HG03196 (cell line): ENCODE measurements at regions not wholly inside any gene's neighbourhood (a gene's known extent, or its start where the extent isn't known, plus 50 kb on each side); places are given as distances from the start of the nearest gene placed in this dataset.
A peak's percentile ranks its signal among the peaks of the same experiment; 100 is the strongest.

Source experiments
- ATAC-seq: cut with Tn5 transposase; IDR thresholded peaks from one replicate; pipeline ENCODE4 v1.9.1; 2021; ENCODE audit not compliant: unreplicated experiment

DNA sequence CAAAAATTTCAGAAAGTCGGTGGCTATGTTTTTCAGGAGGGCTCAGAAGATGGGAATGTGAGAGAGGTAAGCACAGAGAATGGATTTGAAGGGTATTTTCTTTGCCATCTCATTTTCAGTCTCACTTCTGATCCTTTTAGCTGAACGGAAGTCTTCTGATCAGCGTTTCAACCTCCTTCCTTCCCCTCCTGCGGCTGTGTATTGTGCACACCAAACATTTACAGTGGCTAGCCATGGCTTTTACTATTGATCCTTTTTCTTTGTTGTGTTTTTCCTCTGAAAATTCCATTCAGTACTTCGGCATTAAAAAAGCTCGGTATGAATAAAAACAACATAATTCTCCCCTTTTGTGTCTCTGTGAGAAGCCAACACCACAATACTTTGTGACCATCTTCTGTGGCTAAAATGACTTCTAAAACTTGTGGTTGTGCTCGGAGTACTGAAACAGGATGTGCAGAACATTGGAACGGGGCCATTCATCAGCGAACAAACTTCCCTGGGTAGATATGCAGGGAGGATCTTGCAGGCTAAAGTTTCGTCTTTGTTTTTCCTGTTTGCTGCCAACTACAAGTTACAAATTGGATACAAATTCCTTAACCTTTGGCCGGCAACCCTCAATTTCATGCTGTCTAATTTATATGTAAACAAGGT lies 260.8 kb upstream of the FAM98A start:
- ATAC-seq, result no peak

DNA sequence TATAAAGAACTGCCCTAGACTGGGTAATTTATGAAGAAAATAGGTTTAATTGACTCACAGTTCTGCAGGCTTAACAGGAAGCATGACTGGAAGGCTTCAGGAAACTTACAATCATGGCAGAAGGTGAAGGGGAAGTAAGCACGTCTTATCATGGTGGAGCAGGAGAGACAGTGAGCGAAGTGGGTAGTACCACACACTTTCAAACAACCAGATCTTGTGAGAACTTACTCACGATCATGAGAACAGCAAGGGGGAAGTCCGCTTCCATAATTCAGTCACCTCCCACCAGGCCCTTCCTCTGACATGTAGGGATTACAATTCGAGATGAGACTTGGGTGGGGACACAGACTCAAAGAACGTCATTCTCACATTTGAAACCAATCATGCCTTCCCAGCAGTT lies 260.1 kb upstream of the FAM98A start:
- ATAC-seq, result no peak

DNA sequence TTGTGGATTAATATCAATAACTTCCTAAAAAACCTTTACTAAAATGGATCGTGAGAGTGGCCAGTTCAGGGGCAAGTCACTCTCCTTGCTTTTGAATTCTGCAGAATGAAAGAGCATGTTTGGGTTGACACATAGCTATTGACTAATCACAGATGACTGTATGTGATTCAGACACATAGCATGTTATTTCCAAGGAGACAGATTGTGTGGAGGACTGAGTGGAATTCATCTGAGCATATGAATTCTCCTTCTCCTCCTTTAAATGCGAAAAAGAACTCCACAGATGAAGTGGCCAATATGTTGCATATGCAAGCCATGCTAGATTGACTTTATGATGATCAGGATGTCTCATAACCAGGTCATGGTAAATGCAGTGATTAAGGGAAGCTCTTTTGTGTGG lies 249.4 kb upstream of the FAM98A start:
- no peak for ATAC-seq

DNA sequence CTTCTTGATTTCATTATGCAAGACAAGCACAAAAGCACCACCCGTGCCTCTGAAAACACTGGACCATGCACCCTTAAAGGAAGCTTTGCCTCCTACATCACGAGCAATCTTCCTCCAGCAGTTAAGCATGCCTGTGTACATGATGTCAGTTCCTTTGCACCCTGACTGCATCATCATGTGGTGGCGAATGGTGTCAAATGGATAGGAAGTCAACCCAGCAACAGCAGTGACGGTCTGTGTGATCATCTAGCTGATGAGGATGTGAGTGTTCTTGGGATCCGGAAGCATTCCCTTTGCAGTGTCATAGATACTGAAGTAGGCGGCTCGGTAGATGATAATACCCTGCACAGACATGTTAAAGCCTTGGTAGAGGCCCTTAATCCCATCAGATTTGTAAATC lies 240.7 kb upstream of the FAM98A start:
- no peak for ATAC-seq

DNA sequence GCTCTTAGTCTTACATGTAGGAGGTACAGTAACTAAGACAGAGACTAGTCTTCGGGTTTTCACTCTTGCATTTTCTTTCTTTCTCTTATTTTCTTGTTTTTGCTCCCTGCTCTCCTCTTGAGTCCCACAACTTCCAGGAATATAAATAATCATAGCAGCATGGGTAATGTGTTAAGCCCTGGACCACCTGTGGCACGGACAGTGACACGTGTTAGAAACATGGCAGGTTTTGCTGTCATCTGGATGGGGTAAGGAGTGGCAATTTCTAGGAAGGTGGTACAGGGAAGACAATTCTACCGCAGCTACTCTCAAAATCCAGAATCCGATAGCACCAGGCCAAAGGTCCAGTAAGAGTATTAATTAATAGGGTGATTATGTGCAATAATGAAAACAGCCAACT lies 237.5 kb upstream of the FAM98A start:
- no peak for ATAC-seq

DNA sequence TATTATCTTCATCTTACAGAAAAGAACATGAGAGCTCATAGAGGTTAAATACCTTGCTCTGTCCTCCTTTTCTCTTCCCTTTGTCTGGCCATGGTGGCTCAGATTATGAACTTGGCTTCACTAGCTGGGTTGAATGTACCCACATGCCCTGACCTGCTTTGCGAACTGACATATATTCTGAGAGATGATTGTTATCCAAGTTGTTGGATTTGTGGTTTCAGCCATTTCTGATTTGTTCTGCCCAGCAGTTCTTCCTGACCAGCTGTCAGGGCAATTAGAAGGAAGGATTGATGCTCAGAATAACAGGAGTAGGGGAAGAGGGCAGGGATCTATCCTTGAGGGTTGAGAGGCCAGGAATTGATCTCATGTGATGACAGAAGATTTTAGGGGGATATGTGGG lies 236.8 kb upstream of the FAM98A start:
- no peak for ATAC-seq

DNA sequence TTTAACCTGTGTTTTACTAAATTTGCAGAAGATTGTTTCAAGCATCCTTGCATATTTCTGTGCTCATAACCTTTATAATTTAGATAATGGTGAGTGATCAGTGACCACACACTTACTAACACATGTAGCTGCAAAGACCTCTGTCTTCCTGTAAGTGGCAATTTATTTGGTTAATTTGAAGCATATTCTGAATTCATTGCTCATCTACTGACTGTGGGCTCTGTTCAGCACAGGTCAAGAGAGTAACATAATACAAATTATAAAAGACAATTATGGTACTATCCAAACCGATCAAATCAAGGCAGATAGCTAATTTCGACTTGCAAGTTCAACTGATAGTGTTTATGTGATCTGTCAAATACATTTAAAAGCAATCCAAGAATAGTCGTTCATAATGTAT lies 223.9 kb upstream of the FAM98A start:
- ATAC-seq, result no peak

DNA sequence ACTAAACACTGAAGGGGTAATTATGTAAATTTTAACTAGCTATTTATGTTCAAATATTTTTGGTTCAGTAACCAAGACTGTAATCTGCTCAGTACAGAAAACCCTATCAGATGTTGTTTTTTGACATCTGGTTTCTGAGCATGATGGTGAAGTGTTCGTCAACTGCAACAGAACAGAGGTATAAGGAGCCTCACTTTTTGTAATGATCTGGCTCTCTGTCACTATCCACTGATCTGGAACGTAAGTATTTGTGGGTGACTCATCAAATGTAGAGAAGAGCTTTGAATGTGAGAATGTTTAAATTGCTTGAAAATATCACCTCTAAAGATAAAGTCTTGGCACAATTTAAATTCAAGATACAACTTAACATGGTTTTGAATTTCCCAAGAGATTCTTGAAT lies 213.6 kb upstream of the FAM98A start:
- no peak for ATAC-seq

DNA sequence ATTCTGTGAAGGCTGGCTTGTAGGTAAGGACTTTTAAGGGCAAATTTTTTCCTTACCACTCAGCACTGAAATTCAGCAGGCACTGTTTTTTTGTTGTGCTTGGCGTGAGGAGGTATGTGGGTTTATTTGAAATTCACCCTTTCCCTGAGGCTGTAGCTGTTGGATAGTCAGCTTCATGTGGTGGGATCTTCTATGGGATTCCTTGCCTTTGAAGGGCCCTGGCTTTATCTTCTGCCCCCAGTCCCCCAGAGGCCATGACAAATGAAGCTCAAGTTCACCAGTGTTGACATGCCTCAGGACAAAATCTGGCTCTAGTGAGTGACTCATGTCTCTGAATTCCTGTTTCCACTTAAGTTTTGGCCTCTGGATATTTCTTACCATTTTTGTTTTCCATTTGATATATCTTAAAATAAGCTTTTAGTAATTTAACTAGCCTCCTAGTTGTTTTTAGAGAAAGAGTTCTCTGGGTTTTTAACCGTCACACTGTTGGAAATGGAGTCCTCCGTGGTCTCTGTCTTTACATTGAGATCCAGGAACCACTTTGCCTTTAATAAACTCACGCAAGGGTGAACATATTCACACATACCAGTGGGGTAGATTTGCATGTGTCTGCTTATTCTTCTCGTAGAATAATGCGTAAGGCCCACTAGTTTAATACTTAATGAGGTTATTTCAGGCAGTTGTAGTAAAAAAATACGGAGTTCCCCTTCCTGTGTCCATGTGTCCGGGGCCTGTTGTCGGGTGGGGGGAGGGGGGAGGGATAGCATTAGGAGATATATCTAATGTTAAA lies 211.1 kb upstream of the FAM98A start:
- no peak for ATAC-seq

DNA sequence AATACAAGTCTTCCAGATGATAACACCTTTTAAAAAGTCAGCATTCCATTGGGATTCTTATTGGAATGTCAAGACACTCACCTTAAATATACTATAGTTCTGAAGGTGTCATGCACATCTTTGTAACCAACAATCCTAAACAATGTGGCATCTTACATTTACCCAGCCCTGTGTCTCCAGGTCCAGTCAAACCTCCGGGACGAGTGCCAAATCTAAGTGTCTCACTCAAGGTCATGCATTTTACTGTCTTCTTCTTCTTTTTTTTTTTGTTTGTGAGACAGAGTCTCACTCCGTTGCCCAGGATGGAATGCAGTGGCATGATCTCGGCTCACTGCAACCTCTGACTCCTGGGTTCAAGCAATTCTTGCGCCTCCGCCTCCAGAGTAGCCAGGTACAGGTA lies 206.9 kb upstream of the FAM98A start:
- ATAC-seq, result no peak

DNA sequence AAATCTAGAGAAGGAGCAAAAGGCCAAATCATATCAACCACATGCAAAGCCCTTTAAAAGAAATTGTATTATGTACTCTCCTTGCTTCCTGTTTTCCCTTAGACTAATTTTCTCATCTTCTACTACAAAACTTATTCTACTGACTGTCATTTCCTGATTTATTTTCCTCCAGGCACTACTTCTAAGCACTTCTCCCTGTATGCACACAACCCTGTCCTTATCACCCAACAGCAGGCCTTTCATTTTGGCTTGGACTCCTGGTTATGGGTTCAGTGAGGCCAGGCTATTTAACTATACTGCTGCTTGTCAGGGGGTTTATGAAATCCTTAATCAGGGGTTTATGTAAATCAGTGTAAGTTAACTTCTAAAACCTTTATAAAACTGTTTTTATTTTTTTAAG lies 205.1 kb upstream of the FAM98A start:
- no peak for ATAC-seq

DNA sequence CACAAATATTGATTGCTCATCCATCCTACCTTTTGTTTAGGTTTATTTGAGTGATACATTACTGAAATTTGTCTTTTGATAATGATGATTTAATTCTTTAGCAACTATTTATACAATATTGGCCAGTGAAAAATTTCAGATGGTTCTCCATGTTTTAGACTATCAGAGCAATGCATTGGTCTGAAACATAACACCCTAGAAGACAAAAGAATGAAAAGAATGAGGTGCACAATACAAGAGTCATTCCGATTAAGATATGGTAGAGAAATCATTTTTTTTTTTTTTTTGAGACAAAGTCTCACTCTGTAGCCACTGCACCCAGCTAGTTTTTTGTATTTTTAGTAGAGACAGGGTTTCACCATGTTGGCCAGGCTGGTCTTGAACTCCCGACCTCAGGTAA lies 197.4 kb upstream of the FAM98A start:
- no peak for ATAC-seq

DNA sequence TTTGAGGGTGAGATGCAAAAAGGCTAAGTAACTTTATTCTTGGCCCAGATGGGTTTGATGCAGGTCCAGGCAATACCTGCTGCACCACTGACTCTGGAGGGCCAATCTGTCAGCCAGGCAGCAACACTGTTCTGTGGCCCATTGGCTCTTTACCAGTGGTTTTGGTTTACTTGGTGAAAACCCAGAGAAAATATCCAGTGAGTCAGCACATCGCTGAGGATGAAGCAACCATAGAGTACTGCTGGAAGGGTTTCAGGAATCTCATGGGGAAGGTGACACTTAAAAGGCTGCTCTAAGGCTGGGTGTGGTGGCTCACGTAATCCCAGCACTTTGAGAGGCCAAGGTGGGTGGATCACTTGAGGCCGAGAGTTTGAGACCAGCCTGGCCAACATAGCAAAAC lies 192.5 kb upstream of the FAM98A start:
- ATAC-seq, result no peak

DNA sequence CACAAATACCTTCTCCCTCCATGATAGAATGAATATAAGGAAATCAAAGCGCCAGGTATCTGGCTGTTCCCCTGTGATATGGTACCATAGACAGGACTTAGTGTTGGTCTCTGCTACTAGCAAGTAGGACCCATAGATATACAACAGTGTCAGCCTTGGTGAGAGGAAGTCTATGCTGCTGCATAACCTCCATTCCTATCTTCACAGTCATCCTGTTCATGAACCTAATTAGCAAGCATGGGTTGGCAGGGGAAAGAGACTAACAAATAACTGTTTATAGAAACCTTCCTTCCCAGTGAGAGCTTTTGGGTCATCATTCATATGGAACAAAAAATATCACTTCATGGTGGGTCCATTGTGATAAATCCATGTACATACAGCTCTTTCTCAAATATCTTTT lies 188.9 kb upstream of the FAM98A start:
- no peak for ATAC-seq

DNA sequence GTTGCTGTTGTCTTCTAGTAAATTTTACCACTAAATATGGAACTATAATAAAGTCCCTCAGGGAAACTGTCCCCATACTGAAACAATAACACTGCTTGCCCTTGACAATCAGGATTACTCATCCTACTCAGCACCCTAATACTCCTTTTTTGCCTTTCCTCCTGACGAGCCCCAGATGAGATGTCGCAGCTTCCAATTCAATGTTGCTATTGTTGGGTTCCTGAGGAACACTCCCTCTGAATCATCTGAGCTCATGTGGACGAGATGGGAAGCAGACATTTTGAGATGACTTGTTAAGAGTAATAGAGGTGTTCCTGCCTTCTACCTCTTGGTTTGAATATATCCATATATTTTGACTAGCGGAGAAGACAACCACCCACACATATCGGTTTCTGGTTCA lies 187.8 kb upstream of the FAM98A start:
- no peak for ATAC-seq

DNA sequence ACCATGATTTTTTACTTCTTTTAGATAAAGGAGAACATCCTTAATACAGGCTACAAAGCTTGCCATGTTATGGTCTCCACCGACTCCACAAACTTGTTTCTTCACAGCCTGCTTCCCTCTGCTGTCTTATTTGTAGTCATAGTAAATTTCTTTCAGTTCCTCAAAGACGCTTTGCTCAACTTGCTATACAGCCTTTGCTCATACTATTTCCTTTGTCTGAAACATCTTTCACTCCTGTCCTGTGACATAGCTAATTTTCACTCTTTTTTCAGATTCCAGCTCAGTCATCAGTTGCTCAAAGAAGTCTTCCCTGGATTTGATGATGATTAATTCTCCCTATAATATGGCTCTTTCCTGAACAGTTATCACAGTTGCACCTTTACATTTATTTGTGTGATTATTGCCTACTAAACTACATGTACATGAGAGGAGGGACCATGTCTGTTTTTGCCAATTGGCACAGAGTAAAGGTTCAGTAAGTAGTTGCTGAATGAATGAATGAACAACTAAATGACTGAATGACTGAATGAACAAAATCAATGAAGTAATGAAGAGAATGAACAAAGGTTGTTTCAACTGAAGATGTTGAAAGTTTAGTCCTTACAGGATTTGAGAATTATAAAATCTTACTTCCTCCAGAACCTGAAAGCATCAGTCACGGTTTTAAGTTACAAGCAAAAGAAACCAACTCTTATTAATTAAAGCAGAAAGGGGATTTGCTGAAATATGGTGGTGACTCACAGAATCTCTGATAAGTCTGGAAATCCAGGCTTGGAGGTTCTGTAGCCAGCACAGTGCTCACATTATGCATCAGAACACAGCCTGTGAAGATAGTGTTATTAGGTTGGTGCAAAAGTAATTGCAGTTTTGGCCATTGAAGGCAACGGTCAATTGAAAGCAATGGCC lies 186.4 kb upstream of the FAM98A start:
- ATAC-seq, result peak; percentile 86

DNA sequence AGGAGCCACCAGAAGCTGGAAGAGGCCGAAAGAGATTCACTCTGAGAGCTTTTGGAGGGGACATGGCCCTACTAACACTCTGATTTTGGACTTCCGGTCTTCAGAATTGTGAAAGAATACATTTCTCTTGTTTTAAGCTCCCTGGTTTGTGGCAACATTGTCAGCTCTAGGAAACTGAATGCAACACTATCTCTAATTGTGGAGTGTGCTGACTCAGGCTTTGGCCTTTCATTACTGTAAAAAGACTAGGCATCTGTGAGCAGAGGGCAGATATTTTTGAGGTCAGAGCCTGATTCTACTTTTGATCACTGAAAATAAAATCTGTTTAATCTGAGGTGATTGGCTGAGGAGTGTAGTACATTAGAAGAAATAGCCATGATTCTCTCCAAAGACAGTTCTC lies 185.4 kb upstream of the FAM98A start:
- no peak for ATAC-seq

DNA sequence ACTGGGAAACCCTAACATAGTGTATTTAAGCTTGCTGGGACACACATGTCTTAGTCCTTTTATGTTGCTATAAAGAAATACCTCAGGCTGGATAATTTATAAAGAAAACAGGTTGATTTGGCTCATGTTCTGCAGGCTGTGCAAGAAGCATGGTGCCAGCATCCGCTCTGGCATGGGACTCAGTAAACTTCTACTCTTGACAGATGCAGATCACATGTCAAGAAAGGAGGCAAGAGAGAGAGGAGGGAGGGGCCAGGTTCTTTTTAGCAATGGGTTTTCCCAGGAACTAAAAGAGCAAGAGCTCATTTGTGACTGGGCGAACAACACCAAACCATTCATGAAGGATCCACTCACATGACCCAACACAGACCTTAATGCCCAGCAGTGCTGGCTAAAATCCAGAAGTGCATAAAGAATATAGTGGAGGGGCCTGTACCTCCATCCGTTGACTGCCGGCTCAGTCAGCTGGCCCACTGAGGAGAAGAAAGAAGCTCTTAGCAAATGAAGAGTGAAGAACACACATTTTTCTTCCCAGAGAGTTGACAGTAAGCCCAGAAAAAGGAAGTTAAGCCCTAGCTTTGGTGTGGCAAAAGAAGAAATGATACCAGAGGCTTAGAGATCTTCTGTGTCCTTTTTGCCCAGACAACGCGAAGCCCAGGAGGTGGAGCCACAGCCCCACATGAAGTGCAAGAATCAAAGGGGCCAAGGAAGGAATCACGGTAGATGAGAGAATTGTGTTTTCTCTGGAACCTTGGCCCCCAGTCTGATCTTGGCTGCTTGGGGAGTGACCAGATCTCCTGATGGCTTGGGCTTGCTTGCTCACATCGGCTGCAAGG lies 183.5 kb upstream of the FAM98A start:
- ATAC-seq, result no peak

DNA sequence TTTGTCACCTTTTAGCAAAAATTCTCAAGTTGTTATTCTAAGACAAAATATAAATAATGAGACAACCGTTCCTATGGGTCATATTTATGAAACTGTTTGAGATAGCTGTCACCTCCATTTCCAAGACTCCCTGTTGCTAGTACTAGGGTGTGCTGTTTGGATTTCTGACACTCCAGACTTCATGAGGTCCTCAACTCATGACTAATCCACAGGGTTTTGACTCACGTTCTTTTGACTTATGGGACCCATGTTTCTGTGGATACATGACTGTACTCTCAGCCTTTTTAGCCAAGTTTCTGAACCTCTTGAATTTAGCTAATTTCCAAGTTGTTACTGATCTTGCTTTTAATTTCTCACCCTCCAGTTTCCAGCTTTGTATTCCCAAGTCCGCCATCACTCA lies 178.7 kb upstream of the FAM98A start:
- no peak for ATAC-seq

DNA sequence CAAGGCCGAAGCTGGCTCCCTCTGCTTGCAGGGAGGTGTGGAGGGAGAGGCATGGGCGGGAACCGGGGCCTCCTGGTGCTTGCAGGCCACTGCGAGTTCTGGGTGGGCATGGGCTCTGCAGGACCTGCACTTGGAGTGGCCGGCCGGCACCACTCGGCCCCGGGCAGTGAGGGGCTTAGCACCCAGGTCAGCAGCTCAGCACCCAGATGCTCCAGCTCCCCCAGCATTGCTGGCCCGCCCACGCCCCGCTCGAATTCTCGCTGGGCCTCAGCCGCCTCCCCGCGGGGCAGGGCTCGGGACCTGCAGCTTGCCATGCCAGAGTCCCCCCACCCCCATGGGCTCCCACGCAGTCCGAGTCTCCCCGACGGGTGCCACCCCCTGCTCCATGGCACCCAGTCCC lies 176.2 kb upstream of the FAM98A start:
- ATAC-seq, result no peak

DNA sequence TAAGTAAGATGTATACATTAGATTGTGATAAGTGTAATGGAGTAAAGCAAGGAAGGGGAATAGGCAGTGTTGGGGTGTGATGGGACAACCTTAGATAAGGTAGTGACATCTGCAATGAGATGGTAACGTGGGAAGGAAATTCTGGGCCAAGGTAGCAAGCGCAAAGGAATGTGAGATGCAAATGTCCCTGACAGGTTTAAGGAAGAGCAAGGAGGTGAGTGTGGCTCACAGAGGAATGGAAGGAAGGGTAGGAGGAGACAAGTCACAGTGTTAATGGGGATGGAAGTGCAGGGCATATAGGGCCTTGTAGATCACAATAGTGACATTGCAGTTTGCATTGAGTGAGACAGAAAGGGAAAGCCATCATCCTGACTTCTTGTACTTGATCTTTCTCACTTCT lies 170.9 kb upstream of the FAM98A start:
- ATAC-seq, result no peak
